ENCODE measurements at regions not wholly inside any gene's neighbourhood (a gene's known extent, or its start where the extent isn't known, plus 50 kb on each side); places are given as distances from the start of the nearest gene placed in this dataset.
"Not testable (repeated sequence)": the region's sequence is repeated elsewhere in the genome, so short reads cannot be mapped to it uniquely, and the experiment has no call there.

GRCh38 chr11:82191695-82192094 lies 542.0 kb downstream of the FAM181B start:
- DNase-seq = no peak

DNA sequence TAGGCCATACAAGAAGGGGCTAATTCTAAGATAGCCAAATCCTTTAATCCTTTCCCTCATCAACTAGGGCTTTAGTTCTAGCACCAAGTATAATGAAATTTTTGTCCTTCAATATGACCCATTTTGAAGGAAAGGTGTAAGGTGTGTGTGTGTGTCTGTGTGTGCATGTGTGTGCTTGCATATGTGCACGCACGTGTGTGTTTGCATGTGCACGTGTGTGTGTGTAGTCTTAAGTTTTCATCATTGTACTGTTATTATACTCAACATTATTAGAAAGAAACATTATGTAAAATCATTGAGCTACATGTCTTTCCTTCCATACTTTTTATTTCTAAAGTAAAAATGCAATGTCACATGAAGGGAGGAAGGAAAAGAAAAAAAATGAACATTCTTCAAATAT lies 547.7 kb downstream of the FAM181B start:
- no peak for DNase-seq

DNA sequence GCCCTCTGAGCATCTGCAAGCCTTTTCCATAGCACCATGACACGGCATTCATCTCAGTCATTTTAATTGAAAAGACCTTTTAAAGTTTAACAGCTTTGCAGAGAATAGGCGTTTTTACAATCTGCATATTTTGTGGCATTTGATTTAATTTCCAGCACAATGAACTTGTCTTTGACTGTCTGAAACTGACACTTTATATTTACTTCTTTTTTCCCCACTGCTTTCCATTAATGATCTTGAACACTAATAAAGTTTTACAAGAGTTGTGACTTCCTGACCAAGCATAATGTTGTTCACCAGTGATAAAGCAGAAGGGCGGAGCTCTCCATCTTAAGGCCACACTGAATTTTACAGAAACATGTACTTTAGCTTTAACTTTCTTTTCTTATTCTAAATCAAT lies 548.7 kb downstream of the FAM181B start:
- DNase-seq = no peak

- no peak for DNase-seq
Measured at GRCh38 chr11:82183346-82183745, 550.3 kb downstream of the FAM181B start.

DNA sequence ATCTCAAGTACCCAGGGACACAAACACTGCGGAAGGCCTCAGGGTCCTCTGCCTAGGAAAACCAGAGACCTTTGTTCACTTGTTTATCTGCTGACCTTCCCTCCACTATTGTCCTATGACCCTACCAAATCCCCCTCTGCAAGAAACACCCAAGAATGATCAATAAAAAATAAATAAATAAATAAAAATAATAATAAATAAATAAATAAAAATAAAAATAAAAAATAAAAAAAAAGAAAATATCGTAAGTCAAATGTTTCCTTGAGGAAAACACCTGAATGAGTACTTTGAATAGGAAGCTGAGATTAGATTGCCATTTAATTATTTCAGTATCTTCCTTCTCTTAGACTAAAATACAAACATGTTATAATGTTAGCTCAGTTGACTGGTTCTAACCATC lies 551.0 kb downstream of the FAM181B start:
- not testable (repeated sequence) for DNase-seq

- DNase-seq = not testable (repeated sequence)
Measured at GRCh38 chr11:82181796-82182195, 551.9 kb downstream of the FAM181B start.

GRCh38 chr11:82176945-82177344 lies 556.7 kb downstream of the FAM181B start:
- DNase-seq = no peak

DNA sequence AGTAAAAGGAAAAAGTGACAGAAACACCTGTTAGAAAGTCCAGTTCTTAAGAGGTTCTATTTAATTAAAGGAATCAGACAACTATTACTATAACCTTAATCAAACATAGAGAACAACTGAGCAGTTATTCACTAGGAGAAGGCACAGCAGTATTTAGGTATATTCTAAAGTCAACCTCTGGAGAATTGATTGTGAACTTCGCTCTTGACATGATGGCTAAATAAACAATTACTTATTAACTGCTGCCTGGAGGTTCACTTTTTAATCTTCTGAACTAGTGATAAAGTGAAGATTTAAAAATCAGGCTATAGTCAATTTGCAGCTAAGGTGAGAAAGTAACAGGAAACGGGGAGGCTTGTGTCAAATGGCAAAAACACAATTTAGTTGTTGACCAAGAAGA lies 557.3 kb downstream of the FAM181B start:
- no peak for DNase-seq

DNA sequence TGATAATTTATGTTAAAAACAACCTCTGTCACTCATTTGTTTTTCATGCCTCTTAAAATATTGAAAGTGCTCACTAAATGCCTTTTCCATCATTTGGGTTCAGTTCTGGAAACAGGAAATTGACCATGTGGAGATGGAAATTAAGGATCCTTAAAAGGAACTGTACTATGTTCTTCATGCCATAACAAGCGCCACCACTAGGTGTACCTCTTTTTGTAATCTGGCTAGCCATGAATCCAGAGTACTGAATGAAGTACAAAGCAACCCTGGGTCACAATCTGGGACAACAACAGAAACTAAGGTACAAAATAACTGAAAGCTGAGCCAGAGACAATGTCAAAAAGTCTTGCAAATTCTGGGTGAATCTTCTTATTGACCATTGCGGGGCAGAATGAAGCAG lies 559.1 kb downstream of the FAM181B start:
- no peak for DNase-seq

- DNase-seq = no peak
Measured at GRCh38 chr11:82146789-82147188, 586.9 kb downstream of the FAM181B start.

DNA sequence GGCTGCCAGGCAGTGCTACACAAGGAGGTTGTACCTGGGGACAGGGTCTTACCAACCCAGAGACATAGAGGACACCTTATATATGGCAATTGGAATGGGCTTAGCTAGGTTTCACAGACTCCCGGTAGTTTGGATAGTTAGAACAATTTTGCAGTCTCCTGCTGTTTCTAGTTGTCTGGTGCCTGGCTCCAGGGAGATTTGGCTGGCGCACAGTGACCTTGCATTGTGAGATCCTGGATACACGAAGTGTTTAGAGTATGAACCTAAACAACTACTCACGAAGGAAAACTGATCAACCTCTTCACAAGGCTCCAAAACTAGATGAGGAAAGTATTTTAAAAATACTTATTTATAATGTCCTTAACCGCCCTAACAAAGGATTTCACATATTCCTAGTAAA lies 614.7 kb downstream of the FAM181B start:
- DNase-seq = no peak

- no peak for DNase-seq
Measured at GRCh38 chr11:82117362-82117761, 616.3 kb downstream of the FAM181B start.

- DNase-seq = no peak
Measured at GRCh38 chr11:82105331-82105998, 628.2 kb downstream of the FAM181B start.

- no peak for DNase-seq
Measured at GRCh38 chr11:82092904-82093303, 640.8 kb downstream of the FAM181B start.

GRCh38 chr11:82089426-82089825 lies 644.2 kb downstream of the FAM181B start:
- no peak for DNase-seq

- no peak for DNase-seq
Measured at GRCh38 chr11:82085493-82085892, 648.2 kb downstream of the FAM181B start.

DNA sequence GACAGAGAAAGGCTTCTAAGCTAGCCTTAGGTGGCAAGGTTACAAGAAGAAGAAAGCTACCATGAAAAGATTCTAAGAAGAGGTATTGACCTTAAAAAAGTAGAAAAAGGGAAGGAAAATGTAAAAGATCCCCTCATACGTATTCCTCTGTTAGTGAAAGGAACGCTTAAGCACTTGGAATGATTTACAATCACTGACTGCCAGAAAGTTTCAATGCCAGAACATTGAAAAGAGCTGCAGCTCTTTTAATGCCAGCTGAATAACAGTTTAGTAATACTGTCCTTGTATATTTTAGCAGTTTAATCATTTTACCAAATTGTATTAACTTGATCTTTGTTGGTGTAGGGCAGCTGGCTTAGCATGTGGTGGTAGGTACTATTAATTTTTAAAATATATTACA lies 650.7 kb downstream of the FAM181B start:
- no peak for DNase-seq

- DNase-seq = no peak
Measured at GRCh38 chr11:82080160-82080559, 653.5 kb downstream of the FAM181B start.

DNA sequence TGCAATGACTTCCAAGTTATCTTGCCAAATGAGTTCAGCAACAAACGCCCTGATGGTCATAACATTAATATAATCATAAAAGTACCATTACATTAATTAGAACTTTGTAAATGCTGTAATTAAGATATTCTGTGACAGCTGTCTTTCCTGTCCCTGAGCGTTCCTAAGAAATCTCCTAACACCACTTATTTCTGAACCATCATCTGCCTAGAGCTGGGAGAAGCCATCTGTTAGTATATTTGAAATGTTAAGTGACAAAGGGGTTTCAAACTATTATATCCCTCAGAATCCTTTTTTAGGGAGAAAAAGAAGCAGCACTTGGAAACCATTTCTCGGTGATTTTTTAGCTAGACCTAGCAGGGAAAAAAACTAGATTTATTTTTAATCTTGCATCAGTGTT lies 657.5 kb downstream of the FAM181B start:
- DNase-seq = no peak

- no peak for DNase-seq
Measured at GRCh38 chr11:82059505-82059904, 674.2 kb downstream of the FAM181B start.

DNA sequence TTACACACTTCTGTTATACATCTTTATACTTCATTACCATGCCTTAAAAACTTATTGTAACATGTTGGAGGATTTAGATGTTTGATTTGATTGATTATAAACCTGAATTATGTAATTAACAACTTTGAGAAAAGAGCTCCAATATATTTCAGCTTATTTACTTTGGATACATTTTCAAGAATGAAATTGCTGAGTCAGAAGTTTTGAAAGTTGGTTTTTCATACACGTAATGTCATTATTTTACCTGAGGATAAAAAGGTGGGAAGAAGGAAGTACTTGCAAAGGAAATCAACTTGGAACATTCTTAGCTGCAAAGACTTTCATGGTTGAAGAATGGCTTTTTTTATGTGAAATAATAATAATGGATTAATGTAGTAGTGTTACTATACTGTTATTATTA lies 677.2 kb downstream of the FAM181B start:
- DNase-seq = no peak

GRCh38 chr11:82049199-82049598 lies 684.5 kb downstream of the FAM181B start:
- DNase-seq = no peak

DNA sequence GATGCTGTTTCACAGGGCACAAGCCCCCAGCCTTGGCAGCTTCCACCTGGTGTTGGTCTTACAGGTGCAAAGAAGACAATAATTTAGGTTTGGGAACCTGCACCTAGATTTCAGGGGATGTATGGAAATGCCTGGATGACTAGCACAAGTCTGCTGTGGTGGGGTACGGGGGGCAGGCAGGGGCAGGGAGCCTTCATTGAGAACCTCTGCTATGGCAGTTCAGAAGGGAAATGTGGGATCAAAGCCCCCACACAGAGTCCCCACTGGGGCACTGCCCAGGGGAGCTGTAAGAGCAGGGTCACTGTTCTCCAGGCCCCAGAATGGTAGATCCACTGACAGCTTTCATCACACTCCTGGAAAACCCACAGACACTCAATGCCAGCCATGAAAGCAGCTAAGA lies 686.5 kb downstream of the FAM181B start:
- DNase-seq = no peak

- no peak for DNase-seq
Measured at GRCh38 chr11:82046778-82047177, 686.9 kb downstream of the FAM181B start.

DNA sequence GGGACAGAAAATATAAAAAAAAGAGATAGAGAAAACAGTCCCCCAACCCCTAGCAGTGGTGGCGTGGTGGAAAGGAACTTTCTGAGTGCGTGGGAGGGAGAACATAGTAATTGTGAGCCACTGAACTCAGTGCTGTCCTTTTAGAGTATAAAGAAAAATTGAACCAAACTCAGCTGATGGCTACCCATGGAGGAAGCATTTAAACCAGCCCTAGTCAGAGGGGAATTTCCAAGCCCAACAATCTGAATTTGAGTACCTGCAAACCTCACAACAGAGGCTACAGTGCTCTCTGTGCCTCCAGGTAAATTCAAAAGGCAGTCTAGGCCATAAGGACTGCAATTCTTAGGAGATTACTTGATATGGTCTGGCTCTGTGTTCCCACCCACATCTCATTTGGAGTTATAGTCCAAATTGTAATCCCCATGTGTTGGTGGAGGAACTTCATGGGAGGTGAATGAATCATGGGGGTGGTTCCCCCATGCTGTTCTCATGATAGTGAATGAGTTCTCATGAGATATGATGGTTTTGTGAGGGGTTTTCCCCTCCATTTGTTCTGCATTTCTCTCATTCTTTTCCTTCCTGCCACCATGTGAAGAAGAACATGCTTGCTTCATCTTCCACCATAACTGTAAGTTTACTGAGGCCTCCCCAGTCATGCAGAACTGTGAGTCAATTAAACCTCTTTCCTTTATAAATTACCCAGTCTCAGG lies 687.8 kb downstream of the FAM181B start:
- no peak for DNase-seq
